SU-DHL-6 (cell line): ENCODE measurements at regions not wholly inside any gene's neighbourhood (a gene's known extent, or its start where the extent isn't known, plus 50 kb on each side); places are given as distances from the start of the nearest gene placed in this dataset.

Experiments
- CTCF ChIP-seq: fragments of 200-600 bp; sonication (generic); IDR thresholded peaks from one replicate; pipeline ENCODE4 v1.5.1; 2017; ENCODE audit warnings: antibody characterized with exemption, mild to moderate bottlenecking, low read length, moderate library complexity; ENCODE audit not compliant: insufficient read depth, poor library complexity, severe bottlenecking
- EZH2phosphoT487 ChIP-seq: fragments of 200-600 bp; sonication (generic), shearing (Covaris generic); conservative IDR thresholded peaks from 2 replicates; pipeline ENCODE4 v1.6.1; 2018; ENCODE audit warnings: mild to moderate bottlenecking, antibody characterized with exemption, low read length, moderate library complexity, mixed read lengths

GRCh38 chr2:160575368-160575767, 81.8 kb upstream of the RBMS1 start:
- TF ChIP-seq CTCF, result no peak
- TF ChIP-seq EZH2phosphoT487, result no peak
